ENCODE measurements at regions not wholly inside any gene's neighbourhood (a gene's known extent, or its start where the extent isn't known, plus 50 kb on each side); places are given as distances from the start of the nearest gene placed in this dataset. TPM values are rescaled to one million over a fixed set of nuclear protein-coding genes. Genes with fewer than 3 reads are reported as not detected.
"Not testable (repeated sequence)": the region's sequence is repeated elsewhere in the genome, so short reads cannot be mapped to it uniquely, and the experiment has no call there.

- not testable (repeated sequence) for H3K4ac ChIP-seq (ENCODE audit: low read depth, low read length); H3K27ac ChIP-seq (ENCODE audit: low read depth, low read length); H3K79me1 ChIP-seq (ENCODE audit: low read length); H3K4me1 ChIP-seq (ENCODE audit: control insufficient read depth, low read depth, low read length); DNase-seq; H3K4me2 ChIP-seq (ENCODE audit: low read length); H3K36me3 ChIP-seq (ENCODE audit: control insufficient read depth, insufficient read depth, low read length); H2BK120ac ChIP-seq (ENCODE audit: low read depth, low read length); H3K27me3 ChIP-seq (ENCODE audit: insufficient read depth, low read length, poor library complexity); H2BK15ac ChIP-seq (replicated peaks; ENCODE audit: low read depth); H4K8ac ChIP-seq (ENCODE audit: low read depth, low read length); H3K9ac ChIP-seq (ENCODE audit: low read length); H3K18ac ChIP-seq (ENCODE audit: low read length); H4K5ac ChIP-seq (ENCODE audit: low read length); H2AK5ac ChIP-seq (ENCODE audit: low read length); H3K56ac ChIP-seq (ENCODE audit: low read length); H3K4me3 ChIP-seq (ENCODE audit: low read length); H2BK5ac ChIP-seq (ENCODE audit: low read length); H3K23ac ChIP-seq (ENCODE audit: low read length); H3K79me2 ChIP-seq (ENCODE audit: control insufficient read depth, insufficient read depth, low read length)
- WGBS (ENCODE audit: extremely low coverage, insufficient coverage, low lambda C conversion rate): no CpG with 5 or more reads among the region's 1 CpG
Measured at GRCh38 chr4:9718246-9718939, 63.0 kb upstream of the DRD5 start.

- no CpG with 5 or more reads among the region's 11 CpGs for WGBS (ENCODE audit: extremely low coverage, insufficient coverage, low lambda C conversion rate)
- not testable (repeated sequence) for H3K4me2 ChIP-seq (ENCODE audit: low read length); H4K8ac ChIP-seq (ENCODE audit: low read depth, low read length); H3K4me3 ChIP-seq (ENCODE audit: low read length); H3K27ac ChIP-seq (ENCODE audit: low read depth, low read length); H3K9ac ChIP-seq (ENCODE audit: low read length); DNase-seq; H3K18ac ChIP-seq (ENCODE audit: low read length); H3K79me1 ChIP-seq (ENCODE audit: low read length); H3K23ac ChIP-seq (ENCODE audit: low read length); H3K27me3 ChIP-seq (ENCODE audit: insufficient read depth, low read length, poor library complexity); H3K79me2 ChIP-seq (ENCODE audit: control insufficient read depth, insufficient read depth, low read length); H3K36me3 ChIP-seq (ENCODE audit: control insufficient read depth, insufficient read depth, low read length); H4K5ac ChIP-seq (ENCODE audit: low read length); H3K4me1 ChIP-seq (ENCODE audit: control insufficient read depth, low read depth, low read length); H2AK5ac ChIP-seq (ENCODE audit: low read length); H3K4ac ChIP-seq (ENCODE audit: low read depth, low read length); H3K56ac ChIP-seq (ENCODE audit: low read length); H2BK120ac ChIP-seq (ENCODE audit: low read depth, low read length); H2BK15ac ChIP-seq (replicated peaks; ENCODE audit: low read depth); H2BK5ac ChIP-seq (ENCODE audit: low read length)
Measured at GRCh38 chr4:9722131-9722530, 59.3 kb upstream of the DRD5 start.

Small RNA genes in the stretch of these regions (small RNA-seq; reads per million reads assigned to genes)
- gene MIR548I2 (ENCODE audit: insufficient read depth) (not detected), gene RF00017 (ENCODE audit: insufficient read depth) (not detected), gene SNRPCP13 (ENCODE audit: insufficient read depth) (not detected)

Measured in mesendoderm (in vitro differentiated cells).